ENCODE measurements at regions not wholly inside any gene's neighbourhood (a gene's known extent, or its start where the extent isn't known, plus 50 kb on each side); places are given as distances from the start of the nearest gene placed in this dataset.
"Not testable (repeated sequence)": the region's sequence is repeated elsewhere in the genome, so short reads cannot be mapped to it uniquely, and the experiment has no call there.

DNA sequence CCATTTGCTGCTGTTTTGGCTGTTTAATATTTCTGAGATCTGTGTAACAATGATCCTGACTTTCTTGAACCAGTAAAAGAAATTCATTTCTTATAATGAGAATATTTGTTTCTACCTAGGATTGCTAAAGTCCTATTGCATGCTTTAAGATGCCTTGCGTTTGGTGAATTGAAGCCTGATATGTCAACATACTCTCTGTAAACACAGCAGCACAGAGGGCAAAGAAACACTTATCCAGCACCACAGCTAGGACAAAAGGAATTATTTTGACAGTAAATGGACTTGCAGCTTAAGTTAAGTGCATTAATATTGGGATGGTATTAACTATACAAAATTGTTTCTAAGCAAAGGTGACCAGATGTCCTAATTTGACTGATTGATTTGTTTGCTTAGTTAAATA, 2031.2 kb upstream of the CDH6 start:
- ATAC-seq = no peak
- POLR2A ChIA-PET = no interaction called here

DNA sequence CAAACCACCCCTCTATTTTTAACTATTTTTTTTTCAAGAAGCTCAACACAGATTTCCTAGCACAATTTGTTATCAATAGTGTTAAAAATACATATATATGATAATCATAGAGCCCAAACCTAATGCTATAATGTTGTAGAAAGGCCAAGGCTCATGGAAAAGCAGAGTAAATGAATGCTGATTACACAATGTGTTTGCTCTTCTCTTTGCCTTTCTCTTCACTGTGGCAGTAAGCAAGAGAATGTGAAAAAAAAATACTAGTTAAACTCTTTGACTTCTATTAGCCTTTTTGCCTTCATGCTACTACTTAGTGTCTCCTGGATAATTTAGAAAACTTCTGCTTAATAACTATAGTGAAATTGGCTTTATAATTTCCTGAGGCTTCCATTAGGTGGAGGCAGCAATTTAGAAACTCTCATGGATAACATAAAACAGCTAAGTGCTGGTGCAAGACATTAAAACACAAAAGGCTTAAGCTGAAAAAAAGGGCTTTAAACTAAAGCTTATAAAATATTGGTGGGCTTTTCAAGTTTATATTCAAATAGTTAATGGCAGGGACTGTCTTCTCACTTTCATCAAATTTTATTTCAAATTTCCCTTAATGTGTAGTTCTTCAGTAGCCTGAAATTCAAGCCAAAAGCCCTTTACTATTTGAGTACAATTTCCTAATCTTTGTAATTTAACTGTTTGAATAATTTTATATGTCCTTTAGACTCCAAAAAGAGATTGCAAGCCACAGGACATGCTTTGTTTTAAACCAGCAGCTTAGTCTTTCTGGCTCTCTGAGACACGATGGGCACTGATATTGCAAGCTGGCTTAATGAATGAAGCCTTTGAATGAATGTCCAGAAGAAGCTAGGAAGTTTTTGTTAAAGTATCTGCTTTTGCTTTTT, 2031.8 kb upstream of the CDH6 start:
- ChIA-PET CTCF (no interaction called here), POLR2A (no interaction called here)
- no peaks in the 10 kb centered on the region for H3K4me1 Mint-ChIP-seq
- no peaks in the 10 kb centered on the region for H3K36me3 Mint-ChIP-seq (ENCODE audit: low read depth)
- H3K9me3 Mint-ChIP-seq (ENCODE audit: low read depth) = peaks cover 11% of the 10 kb centered on the region
- no peaks in the 10 kb centered on the region for H3K27me3 Mint-ChIP-seq
- intact Hi-C loops (cut with DNase I, micrococcal nuclease) = no loop called here
- no peak overlapping the region for H3K27ac Mint-ChIP-seq
- no peak for DNase-seq
- H3K4me3 Mint-ChIP-seq = no peak overlapping the region
- no peak for ATAC-seq

More for the DNA sequence above, 2031.2 kb upstream of the CDH6 start:
- Mint-ChIP-seq H3K4me1 (no peaks in the 10 kb centered on the region), H3K36me3 (ENCODE audit: low read depth) (no peaks in the 10 kb centered on the region), H3K27me3 (no peaks in the 10 kb centered on the region), H3K27ac (no peak overlapping the region), H3K4me3 (no peak overlapping the region), H3K9me3 (ENCODE audit: low read depth) (peaks cover 11% of the 10 kb centered on the region)
- intact Hi-C loops (cut with DNase I, micrococcal nuclease) = no loop called here
- no peak for DNase-seq
- CTCF ChIA-PET = no interaction called here

DNA sequence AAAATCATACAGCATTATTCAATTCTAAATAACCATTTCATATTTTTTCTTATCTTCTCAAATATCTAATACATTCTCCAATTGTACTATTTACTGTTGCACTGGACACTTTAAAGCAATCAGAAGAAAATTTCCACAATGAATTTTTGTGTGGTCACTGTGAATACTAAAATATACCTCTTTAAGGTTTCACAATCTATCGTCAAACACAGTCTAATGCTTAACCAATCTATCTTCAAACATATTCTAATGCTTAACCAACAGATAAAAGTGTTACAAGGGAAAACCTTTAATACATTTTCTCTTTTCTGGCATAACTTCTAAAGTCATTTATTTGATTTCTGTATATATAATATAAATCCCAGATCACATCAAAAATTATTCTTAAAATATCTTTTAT, 2035.5 kb upstream of the CDH6 start:
- POLR2A ChIA-PET = no interaction called here
- no peak overlapping the region for H3K27ac Mint-ChIP-seq
- H3K27me3 Mint-ChIP-seq = no peaks in the 10 kb centered on the region
- DNase-seq = no peak
- CTCF ChIA-PET = no interaction called here
- intact Hi-C loops (cut with DNase I, micrococcal nuclease) = no loop called here
- no peaks in the 10 kb centered on the region for H3K36me3 Mint-ChIP-seq (ENCODE audit: low read depth)
- H3K4me1 Mint-ChIP-seq = no peaks in the 10 kb centered on the region
- H3K9me3 Mint-ChIP-seq (ENCODE audit: low read depth) = peaks cover 8% of the 10 kb centered on the region
- ATAC-seq = no peak
- H3K4me3 Mint-ChIP-seq = no peak overlapping the region

DNA sequence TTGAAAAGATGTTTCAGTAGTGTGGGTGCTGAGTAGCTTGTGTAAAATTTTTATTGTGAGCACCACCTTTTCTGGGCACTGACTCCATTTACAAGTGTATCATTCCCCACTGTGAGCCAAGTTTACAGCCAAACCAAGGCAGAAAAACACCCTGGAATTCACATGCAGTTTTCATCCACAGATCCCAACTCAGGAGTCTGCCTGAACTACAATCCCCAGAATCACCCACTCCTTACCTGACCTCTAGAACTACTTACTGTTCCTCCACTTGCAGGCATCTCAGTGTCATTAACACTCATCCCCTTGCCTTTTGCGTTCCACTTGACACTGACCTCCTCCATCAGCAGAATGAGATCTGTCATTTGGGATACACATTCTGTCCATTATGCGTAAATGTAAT, 2042.6 kb upstream of the CDH6 start:
- Mint-ChIP-seq H3K36me3 (ENCODE audit: low read depth) (no peaks in the 10 kb centered on the region), H3K9me3 (ENCODE audit: low read depth) (peaks cover 6% of the 10 kb centered on the region)

DNA sequence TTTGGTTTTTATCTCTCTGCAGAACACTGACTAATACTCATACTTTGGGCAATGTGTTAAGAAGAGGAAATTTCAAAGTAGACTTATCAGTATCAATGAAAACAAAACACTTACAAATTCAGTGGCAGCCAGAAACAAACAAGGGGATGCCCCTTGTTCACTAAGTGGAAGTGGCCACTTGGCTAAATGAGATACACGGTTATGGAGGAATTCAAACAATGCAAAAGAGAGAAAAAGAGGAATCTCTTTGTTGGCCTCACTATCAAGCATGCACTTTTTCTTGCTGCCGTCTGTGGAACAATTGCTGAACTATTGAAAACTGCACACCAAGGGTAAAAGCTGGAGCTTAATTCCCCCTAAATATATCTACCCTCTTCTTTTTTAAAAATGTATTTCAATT, 2044.9 kb upstream of the CDH6 start:
- ATAC-seq (no peak), DNase-seq (no peak)
- Mint-ChIP-seq H3K9me3 (ENCODE audit: low read depth) (peaks cover 6% of the 10 kb centered on the region), H3K27ac (no peak overlapping the region), H3K4me1 (no peaks in the 10 kb centered on the region), H3K36me3 (ENCODE audit: low read depth) (no peaks in the 10 kb centered on the region), H3K4me3 (no peak overlapping the region), H3K27me3 (no peaks in the 10 kb centered on the region)
- POLR2A ChIA-PET = no interaction called here
- CTCF ChIA-PET = no interaction called here
- intact Hi-C loops (cut with DNase I, micrococcal nuclease) = no loop called here

More for the DNA sequence above, 2042.6 kb upstream of the CDH6 start:
- H3K4me1 Mint-ChIP-seq = no peaks in the 10 kb centered on the region
- intact Hi-C loops (cut with DNase I, micrococcal nuclease) = no loop called here
- ATAC-seq (no peak), DNase-seq (no peak)
- H3K4me3 Mint-ChIP-seq = no peak overlapping the region
- ChIA-PET CTCF (no interaction called here), POLR2A (no interaction called here)
- H3K27me3 Mint-ChIP-seq = no peaks in the 10 kb centered on the region
- H3K27ac Mint-ChIP-seq = no peak overlapping the region

DNA sequence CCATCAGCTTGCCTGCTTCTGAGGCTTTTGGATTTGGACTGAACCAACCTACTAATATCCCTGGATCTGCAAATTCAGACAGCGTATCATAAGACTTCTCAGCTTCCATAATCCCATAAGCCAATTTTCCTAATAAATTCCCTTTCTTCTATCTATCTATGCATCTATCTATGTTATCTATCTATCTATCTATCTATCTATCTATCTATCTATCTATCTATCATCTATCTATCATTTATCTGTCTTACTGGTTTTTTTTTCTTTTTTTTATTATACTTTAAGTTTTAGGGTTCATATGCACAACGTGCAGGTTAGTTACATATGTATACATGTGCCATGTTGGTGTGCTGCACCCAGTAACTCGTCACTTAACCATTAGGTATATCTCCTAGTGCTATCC, 2045.4 kb upstream of the CDH6 start:
- Mint-ChIP-seq H3K9me3 (ENCODE audit: low read depth) (peaks cover 3% of the 10 kb centered on the region), H3K27me3 (no peaks in the 10 kb centered on the region), H3K4me3 (no peak overlapping the region), H3K4me1 (no peaks in the 10 kb centered on the region), H3K27ac (no peak overlapping the region), H3K36me3 (ENCODE audit: low read depth) (no peaks in the 10 kb centered on the region)
- DNase-seq (no peak), ATAC-seq (no peak)
- CTCF ChIA-PET = interaction anchor here (0.7 kb wide), 1 partner anchor 1262 kb away, joined by 4 read pairs; no protein-coding TSS in a partner anchor
- POLR2A ChIA-PET = interaction anchor here (0.6 kb wide), 1 partner anchor 49 kb away, joined by 3 read pairs; no protein-coding TSS in a partner anchor
- intact Hi-C loops (cut with DNase I, micrococcal nuclease) = no loop called here

DNA sequence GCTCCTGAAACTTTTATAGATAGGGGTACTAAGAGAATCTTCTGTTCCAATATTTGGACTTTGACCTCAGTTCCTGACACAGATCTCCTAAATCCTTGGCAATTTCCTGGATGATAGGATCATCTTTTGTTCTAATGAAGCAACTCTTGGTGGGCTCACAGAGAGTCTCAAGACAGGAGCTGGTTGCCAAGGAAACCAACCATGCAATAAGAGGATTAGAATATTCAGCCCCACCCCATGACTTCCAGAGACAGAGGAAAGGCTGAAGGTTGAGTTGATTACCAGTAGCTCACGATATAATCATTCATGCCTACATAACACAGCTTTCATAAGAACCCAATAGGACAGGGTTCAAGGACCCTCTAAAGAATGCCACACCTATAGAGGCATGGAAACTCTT, 2050.2 kb upstream of the CDH6 start:
- no peak for ATAC-seq
- no peaks in the 10 kb centered on the region for H3K9me3 Mint-ChIP-seq (ENCODE audit: low read depth)
- POLR2A ChIA-PET = no interaction called here
- H3K27ac Mint-ChIP-seq = no peak overlapping the region
- H3K36me3 Mint-ChIP-seq (ENCODE audit: low read depth) = no peaks in the 10 kb centered on the region
- no peaks in the 10 kb centered on the region for H3K4me1 Mint-ChIP-seq
- CTCF ChIA-PET = no interaction called here
- H3K4me3 Mint-ChIP-seq = no peak overlapping the region
- DNase-seq = no peak
- intact Hi-C loops (cut with DNase I, micrococcal nuclease) = no loop called here
- no peaks in the 10 kb centered on the region for H3K27me3 Mint-ChIP-seq

DNA sequence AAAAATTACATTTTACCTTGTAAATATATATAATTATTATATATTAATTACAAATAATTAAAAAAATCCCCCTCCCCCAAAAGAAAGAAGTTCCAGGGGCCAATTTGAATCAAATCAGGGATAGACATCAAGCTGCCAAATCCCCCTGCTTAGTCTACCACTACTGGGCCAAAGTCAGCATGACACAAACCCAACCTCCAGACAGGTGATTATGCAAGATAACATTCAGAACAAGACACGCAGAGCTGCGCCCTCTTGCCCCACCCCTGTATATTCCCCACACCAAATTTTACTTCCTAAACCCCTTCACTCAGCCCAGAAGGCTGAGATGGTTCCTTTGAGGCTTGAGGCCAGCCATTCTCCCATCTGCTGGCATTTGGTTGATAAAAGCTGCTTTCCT, 2059.1 kb upstream of the CDH6 start:
- H3K9me3 Mint-ChIP-seq (ENCODE audit: low read depth) = peaks cover 11% of the 10 kb centered on the region
- no peaks in the 10 kb centered on the region for H3K36me3 Mint-ChIP-seq (ENCODE audit: low read depth)
- CTCF ChIA-PET = no interaction called here
- intact Hi-C loops (cut with DNase I, micrococcal nuclease) = no loop called here
- no peaks in the 10 kb centered on the region for H3K27me3 Mint-ChIP-seq
- no peak overlapping the region for H3K27ac Mint-ChIP-seq
- H3K4me1 Mint-ChIP-seq = no peaks in the 10 kb centered on the region
- DNase-seq (no peak), ATAC-seq (no peak)
- POLR2A ChIA-PET = no interaction called here
- H3K4me3 Mint-ChIP-seq = no peak overlapping the region

DNA sequence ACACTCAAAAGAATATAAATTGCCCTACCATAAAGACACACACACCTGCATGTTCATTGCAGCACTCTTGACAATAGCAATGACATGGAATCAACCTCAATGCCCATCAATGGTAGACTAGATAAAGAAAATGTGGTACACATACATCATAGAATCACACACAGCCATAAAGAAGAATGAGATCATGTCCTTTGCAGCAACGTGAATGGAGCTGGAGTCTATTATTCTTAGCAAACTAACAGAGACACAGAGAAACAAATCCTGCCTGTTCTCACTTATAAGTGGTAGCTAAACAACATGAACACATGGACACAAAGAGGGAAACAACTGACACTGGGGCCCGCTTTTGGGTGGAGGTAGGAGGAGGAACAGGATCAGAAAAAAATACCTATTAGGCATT, 2062.2 kb upstream of the CDH6 start:
- ATAC-seq (no peak), DNase-seq (no peak)
- Mint-ChIP-seq H3K36me3 (ENCODE audit: low read depth) (no peaks in the 10 kb centered on the region), H3K27ac (no peak overlapping the region), H3K27me3 (no peaks in the 10 kb centered on the region), H3K4me3 (no peak overlapping the region), H3K9me3 (ENCODE audit: low read depth) (peaks cover 9% of the 10 kb centered on the region), H3K4me1 (no peaks in the 10 kb centered on the region)
- intact Hi-C loops (cut with DNase I, micrococcal nuclease) = no loop called here
- ChIA-PET CTCF (no interaction called here), POLR2A (no interaction called here)

DNA sequence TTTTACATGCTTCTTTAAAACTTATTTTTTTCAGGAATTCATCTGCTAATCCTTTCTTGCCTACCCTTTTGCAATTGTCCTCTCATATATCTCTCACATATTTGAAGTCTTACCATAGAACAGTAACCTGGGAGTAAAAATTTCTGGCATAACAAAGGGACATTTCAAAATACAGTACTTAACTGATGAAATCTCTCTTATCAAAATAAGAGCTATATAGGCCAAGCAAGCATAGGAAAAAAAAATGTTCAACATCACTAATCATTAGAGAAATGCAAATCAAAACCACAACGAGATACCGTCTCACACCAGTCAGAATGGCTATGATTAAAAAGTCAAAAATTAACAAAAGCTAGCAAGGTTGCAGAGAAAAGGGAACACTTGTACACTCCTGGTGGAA, 2062.7 kb upstream of the CDH6 start:
- Mint-ChIP-seq H3K4me3 (no peak overlapping the region), H3K36me3 (ENCODE audit: low read depth) (no peaks in the 10 kb centered on the region), H3K27me3 (no peaks in the 10 kb centered on the region), H3K27ac (no peak overlapping the region), H3K9me3 (ENCODE audit: low read depth) (peaks cover 9% of the 10 kb centered on the region), H3K4me1 (no peaks in the 10 kb centered on the region)
- CTCF ChIA-PET = no interaction called here
- POLR2A ChIA-PET = no interaction called here
- DNase-seq (no peak), ATAC-seq (no peak)
- intact Hi-C loops (cut with DNase I, micrococcal nuclease) = no loop called here

DNA sequence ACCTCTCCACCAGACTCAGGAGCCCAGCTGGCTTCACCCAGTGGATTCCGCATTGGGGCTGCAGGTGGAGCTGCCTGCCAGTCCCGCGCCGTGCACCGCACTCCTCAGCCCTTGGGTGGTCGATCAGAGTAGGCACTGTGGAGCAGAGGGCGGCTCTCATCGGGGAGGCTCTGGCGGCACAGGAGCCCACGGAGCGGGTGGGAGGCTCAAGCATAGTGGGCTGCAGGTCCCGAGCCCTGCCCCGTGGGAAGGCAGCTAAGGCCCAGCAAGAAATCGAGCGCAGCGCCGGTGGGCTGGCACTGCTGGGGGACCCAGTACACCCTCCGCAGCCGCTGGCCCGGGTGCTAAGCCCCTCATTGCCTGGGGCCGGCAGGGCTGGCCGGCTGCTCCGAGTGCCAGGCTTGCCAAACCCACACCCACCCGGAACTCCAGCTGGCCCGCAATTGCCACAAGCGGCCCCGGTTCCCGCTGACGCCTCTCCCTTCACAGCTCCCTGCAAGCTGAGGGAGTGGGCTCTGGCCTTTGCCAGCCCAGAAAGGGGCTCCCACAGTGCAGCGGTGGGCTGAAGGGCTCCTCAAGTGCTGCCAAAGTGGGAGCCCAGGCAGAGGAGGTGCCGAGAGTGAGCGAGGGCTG, 2065.8 kb upstream of the CDH6 start:
- H3K4me1 Mint-ChIP-seq; intact Hi-C loops (cut with DNase I, micrococcal nuclease); CTCF ChIA-PET; H3K27me3 Mint-ChIP-seq; H3K9me3 Mint-ChIP-seq (ENCODE audit: low read depth); H3K4me3 Mint-ChIP-seq; POLR2A ChIA-PET; DNase-seq; H3K36me3 Mint-ChIP-seq (ENCODE audit: low read depth); ATAC-seq; H3K27ac Mint-ChIP-seq: not testable (repeated sequence)

DNA sequence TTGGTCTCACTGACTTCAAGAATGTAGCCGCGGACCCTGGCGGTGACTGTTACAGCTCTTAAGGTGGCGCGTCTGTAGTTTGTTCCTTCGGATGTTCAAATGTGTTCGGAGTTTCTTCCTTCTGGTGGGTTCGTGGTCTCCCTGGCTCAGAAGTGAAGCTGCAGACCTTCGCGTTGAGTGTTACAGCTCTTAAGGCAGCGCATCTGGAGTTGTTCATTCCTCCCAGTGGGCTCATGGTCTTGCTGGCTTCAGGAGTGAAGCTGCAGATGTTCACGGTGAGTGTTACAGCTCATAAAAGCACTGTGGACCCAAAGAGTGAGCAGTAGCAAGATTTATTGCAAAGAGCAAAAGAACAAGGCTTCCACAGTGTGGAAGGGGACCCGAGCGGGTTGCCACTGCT, 2067.0 kb upstream of the CDH6 start:
- intact Hi-C loops (cut with DNase I, micrococcal nuclease); POLR2A ChIA-PET; H3K4me3 Mint-ChIP-seq; H3K27ac Mint-ChIP-seq; H3K27me3 Mint-ChIP-seq; ATAC-seq; DNase-seq; H3K4me1 Mint-ChIP-seq; H3K36me3 Mint-ChIP-seq (ENCODE audit: low read depth); H3K9me3 Mint-ChIP-seq (ENCODE audit: low read depth): not testable (repeated sequence)
- CTCF ChIA-PET = interaction anchor here (0.6 kb wide), 1 partner anchor 51 kb away, joined by 3 read pairs; no protein-coding TSS in a partner anchor

All from activated CD4-positive, alpha-beta T cell treated with anti-CD3 and anti-CD28 coated beads for 36 hours (primary cell).